GM12891 (cell line): ENCODE measurements at regions not wholly inside any gene's neighbourhood (a gene's known extent, or its start where the extent isn't known, plus 50 kb on each side); places are given as distances from the start of the nearest gene placed in this dataset.

Experiments used
- PAX5 ChIP-seq: IDR thresholded peaks from 2 replicates; pipeline ENCODE4 v1.6.1; 2011; ENCODE audit warnings: low read length, moderate library complexity, mild to moderate bottlenecking; ENCODE audit not compliant: insufficient read depth, severe bottlenecking
- POLR2A ChIP-seq: IDR thresholded peaks from 2 replicates; pipeline ENCODE4 v1.6.1; 2011; ENCODE audit warnings: low read depth, low read length, control low read depth
- POLR2AphosphoS5 ChIP-seq: IDR thresholded peaks from 2 replicates; pipeline ENCODE4 v1.6.1; 2011; ENCODE audit warnings: low read depth, low read length, control low read depth
- SPI1 ChIP-seq: IDR thresholded peaks from 2 replicates; pipeline ENCODE4 v1.6.1; 2011; ENCODE audit warnings: low read depth, low read length, control low read depth
- TAF1 ChIP-seq: IDR thresholded peaks from 2 replicates; pipeline ENCODE4 v1.6.1; 2011; ENCODE audit warnings: low read depth, low read length, control low read depth

- no peak for TF ChIP-seq POLR2A
- no peak for TF ChIP-seq POLR2AphosphoS5
- no peak for TF ChIP-seq TAF1
- no peak for TF ChIP-seq SPI1
- no peak for TF ChIP-seq PAX5
Observed at GRCh38 chr12:132389026-132389425, 59.6 kb upstream of the GALNT9 start.
